ENCODE measurements at regions not wholly inside any gene's neighbourhood (a gene's known extent, or its start where the extent isn't known, plus 50 kb on each side); places are given as distances from the start of the nearest gene placed in this dataset.
"Not testable (repeated sequence)": the region's sequence is repeated elsewhere in the genome, so short reads cannot be mapped to it uniquely, and the experiment has no call there.

GRCh38 chr3:127082066-127082465, 99.2 kb downstream of the PLXNA1 start:
- Histone ChIP-seq H3K9me3 (replicated peaks) (no peaks in the 10 kb centered on the region), H3K27ac (replicated peaks) (no peak overlapping the region), H3K4me1 (no peaks in the 10 kb centered on the region), H3K4me3 (no peak overlapping the region), H3K36me3 (no peaks in the 10 kb centered on the region), H3K27me3 (ENCODE audit: low read depth) (peaks cover 19% of the 10 kb centered on the region)
- DNase-seq: peak; percentile 1
- TF ChIP-seq, protein P1, sequence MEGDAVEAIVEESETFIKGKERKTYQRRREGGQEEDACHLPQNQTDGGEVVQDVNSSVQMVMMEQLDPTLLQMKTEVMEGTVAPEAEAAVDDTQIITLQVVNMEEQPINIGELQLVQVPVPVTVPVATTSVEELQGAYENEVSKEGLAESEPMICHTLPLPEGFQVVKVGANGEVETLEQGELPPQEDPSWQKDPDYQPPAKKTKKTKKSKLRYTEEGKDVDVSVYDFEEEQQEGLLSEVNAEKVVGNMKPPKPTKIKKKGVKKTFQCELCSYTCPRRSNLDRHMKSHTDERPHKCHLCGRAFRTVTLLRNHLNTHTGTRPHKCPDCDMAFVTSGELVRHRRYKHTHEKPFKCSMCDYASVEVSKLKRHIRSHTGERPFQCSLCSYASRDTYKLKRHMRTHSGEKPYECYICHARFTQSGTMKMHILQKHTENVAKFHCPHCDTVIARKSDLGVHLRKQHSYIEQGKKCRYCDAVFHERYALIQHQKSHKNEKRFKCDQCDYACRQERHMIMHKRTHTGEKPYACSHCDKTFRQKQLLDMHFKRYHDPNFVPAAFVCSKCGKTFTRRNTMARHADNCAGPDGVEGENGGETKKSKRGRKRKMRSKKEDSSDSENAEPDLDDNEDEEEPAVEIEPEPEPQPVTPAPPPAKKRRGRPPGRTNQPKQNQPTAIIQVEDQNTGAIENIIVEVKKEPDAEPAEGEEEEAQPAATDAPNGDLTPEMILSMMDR (IDR thresholded peaks at IDR 0.05; ENCODE audit: borderline replicate concordance): no peak
- intact Hi-C loops (cut with micrococcal nuclease): no loop called here

DNA sequence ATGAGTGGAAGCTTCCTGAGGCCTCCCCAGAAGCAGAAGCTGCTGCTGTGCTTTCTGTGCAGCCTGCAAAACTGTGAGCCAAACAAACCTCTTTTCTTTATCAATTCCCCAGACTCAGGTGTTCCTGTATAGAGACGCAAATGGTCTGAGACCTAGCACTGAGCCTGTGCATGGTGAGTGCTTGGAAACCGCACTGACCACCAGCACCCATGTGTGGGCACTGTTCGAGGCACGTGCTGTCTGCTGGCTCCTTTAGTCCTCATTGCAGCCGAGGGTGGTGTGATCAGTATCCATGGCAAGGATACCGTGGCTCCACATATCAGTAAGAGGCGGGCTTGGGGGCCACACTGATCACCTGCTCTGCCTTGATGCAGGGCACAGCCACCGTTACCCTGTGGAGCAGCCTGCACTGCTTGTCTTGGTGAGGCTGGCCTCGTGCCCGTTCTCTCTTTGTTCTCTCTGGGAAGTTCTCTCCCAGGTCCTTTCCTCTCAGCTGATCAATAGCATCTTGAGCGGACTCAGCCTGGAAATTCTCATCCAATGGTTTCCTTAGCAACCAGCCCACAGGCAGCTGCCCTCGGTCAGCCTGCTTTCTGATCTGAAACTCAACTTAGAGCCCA, 101.0 kb downstream of the PLXNA1 start:
- DNase-seq: no peak
- no peak overlapping the region for H3K4me3 ChIP-seq
- intact Hi-C loops (cut with micrococcal nuclease): no loop called here
- H3K27ac ChIP-seq (replicated peaks): no peak overlapping the region
- no peaks in the 10 kb centered on the region for H3K4me1 ChIP-seq
- no peaks in the 10 kb centered on the region for H3K36me3 ChIP-seq
- peaks cover 27% of the 10 kb centered on the region for H3K27me3 ChIP-seq (ENCODE audit: low read depth)
- TF ChIP-seq, protein P1 (IDR thresholded peaks at IDR 0.05; ENCODE audit: borderline replicate concordance): no peak
- H3K9me3 ChIP-seq (replicated peaks): no peaks in the 10 kb centered on the region

- no peak for DNase-seq
- no peaks in the 10 kb centered on the region for H3K36me3 ChIP-seq
- intact Hi-C loops (cut with micrococcal nuclease): no loop called here
Measured at GRCh38 chr3:127084401-127084990, 101.6 kb downstream of the PLXNA1 start.

GRCh38 chr3:127085576-127085975, 102.7 kb downstream of the PLXNA1 start:
- no peaks in the 10 kb centered on the region for H3K36me3 ChIP-seq
- TF ChIP-seq, protein P1 (IDR thresholded peaks at IDR 0.05; ENCODE audit: borderline replicate concordance): no peak
- H3K9me3 ChIP-seq (replicated peaks): no peaks in the 10 kb centered on the region
- no peak overlapping the region for H3K4me3 ChIP-seq
- no peak for DNase-seq
- intact Hi-C loops (cut with micrococcal nuclease): no loop called here
- H3K4me1 ChIP-seq: peaks cover 9% of the 10 kb centered on the region
- no peak overlapping the region for H3K27ac ChIP-seq (replicated peaks)
- peaks cover 43% of the 10 kb centered on the region for H3K27me3 ChIP-seq (ENCODE audit: low read depth)

More at GRCh38 chr3:127084401-127084990, 101.6 kb downstream of the PLXNA1 start:
- Histone ChIP-seq H3K27ac (replicated peaks) (no peak overlapping the region), H3K9me3 (replicated peaks) (no peaks in the 10 kb centered on the region), H3K4me1 (no peaks in the 10 kb centered on the region), H3K4me3 (no peak overlapping the region), H3K27me3 (ENCODE audit: low read depth) (peaks cover 33% of the 10 kb centered on the region)
- TF ChIP-seq, protein P1 (IDR thresholded peaks at IDR 0.05; ENCODE audit: borderline replicate concordance): no peak

DNA sequence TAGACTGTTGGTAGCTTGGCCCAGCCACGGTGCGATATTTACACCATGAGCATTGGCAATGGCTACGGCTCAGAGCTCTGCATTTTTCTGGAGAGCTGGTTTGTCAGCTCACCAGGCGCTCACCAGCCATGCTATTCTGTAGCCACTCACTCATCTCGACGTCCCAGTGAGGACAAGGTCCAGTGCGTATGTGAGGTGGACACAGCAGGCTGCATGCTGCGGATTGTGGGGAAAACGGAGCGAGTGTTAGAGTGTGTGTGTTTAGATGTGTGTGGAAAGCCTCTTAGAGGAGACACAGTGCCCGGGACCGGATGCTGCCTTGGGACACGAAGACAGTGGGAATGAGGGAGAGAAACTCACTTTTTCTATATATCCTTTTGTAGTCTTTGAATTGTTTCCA, 103.7 kb downstream of the PLXNA1 start:
- H3K9me3 ChIP-seq (replicated peaks); H3K27ac ChIP-seq (replicated peaks); H3K4me3 ChIP-seq; H3K4me1 ChIP-seq; H3K36me3 ChIP-seq; intact Hi-C loops (cut with micrococcal nuclease): not testable (repeated sequence)
- peaks cover 50% of the 10 kb centered on the region for H3K27me3 ChIP-seq (ENCODE audit: low read depth)
- peak; percentile 2 for DNase-seq

- Histone ChIP-seq H3K36me3 (no peaks in the 10 kb centered on the region), H3K4me3 (no peak overlapping the region), H3K4me1 (peaks cover 9% of the 10 kb centered on the region), H3K9me3 (replicated peaks) (no peaks in the 10 kb centered on the region), H3K27ac (replicated peaks) (no peak overlapping the region), H3K27me3 (ENCODE audit: low read depth) (peaks cover 54% of the 10 kb centered on the region)
- peak; percentile 1 for DNase-seq
- TF ChIP-seq, protein P1 (IDR thresholded peaks at IDR 0.05; ENCODE audit: borderline replicate concordance): no peak
- intact Hi-C loops (cut with micrococcal nuclease): no loop called here
Measured at GRCh38 chr3:127087441-127087840, 104.5 kb downstream of the PLXNA1 start.
